ENCODE measurements at regions not wholly inside any gene's neighbourhood (a gene's known extent, or its start where the extent isn't known, plus 50 kb on each side); places are given as distances from the start of the nearest gene placed in this dataset.

- Histone ChIP-seq H4K20me1 (ENCODE audit: insufficient read depth, low read length) (no peaks in the 10 kb centered on the region), H3K79me2 (ENCODE audit: insufficient read depth, low read length) (no peaks in the 10 kb centered on the region), H3K4me3 (ENCODE audit: insufficient read depth, low read depth, low read length) (no peak overlapping the region), H3K4me1 (ENCODE audit: insufficient read depth, low read length) (no peaks in the 10 kb centered on the region), H3K9me3 (ENCODE audit: insufficient read depth, low read depth, low read length) (no peaks in the 10 kb centered on the region), H3K36me3 (ENCODE audit: insufficient read depth, low read length) (no peaks in the 10 kb centered on the region), H2AFZ (ENCODE audit: low read depth, low read length) (no peak overlapping the region), H3K4me2 (ENCODE audit: low read length) (no peak overlapping the region), H3K27ac (ENCODE audit: low read depth, low read length) (no peak overlapping the region), H3K27me3 (ENCODE audit: insufficient read depth, low read length) (no peaks in the 10 kb centered on the region), H3K9ac (ENCODE audit: low read length) (no peak overlapping the region)
- Mint-ChIP-seq H3K9me3 (ENCODE audit: unreplicated experiment) (peaks cover 3% of the 10 kb centered on the region), H3K27me3 (ENCODE audit: low read depth, unreplicated experiment) (no peaks in the 10 kb centered on the region), H3K4me1 (ENCODE audit: low read depth, unreplicated experiment) (no peaks in the 10 kb centered on the region), H3K27ac (ENCODE audit: unreplicated experiment) (no peak overlapping the region), H3K36me3 (ENCODE audit: low read depth, unreplicated experiment) (peaks cover 3% of the 10 kb centered on the region), H3K4me3 (ENCODE audit: unreplicated experiment) (no peak overlapping the region)
- DNase-seq (ENCODE audit: low read depth), result no peak
- FAIRE-seq, result no peak
- TF ChIP-seq, protein P1, sequence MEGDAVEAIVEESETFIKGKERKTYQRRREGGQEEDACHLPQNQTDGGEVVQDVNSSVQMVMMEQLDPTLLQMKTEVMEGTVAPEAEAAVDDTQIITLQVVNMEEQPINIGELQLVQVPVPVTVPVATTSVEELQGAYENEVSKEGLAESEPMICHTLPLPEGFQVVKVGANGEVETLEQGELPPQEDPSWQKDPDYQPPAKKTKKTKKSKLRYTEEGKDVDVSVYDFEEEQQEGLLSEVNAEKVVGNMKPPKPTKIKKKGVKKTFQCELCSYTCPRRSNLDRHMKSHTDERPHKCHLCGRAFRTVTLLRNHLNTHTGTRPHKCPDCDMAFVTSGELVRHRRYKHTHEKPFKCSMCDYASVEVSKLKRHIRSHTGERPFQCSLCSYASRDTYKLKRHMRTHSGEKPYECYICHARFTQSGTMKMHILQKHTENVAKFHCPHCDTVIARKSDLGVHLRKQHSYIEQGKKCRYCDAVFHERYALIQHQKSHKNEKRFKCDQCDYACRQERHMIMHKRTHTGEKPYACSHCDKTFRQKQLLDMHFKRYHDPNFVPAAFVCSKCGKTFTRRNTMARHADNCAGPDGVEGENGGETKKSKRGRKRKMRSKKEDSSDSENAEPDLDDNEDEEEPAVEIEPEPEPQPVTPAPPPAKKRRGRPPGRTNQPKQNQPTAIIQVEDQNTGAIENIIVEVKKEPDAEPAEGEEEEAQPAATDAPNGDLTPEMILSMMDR (IDR thresholded peaks at IDR 0.05; ENCODE audit: insufficient read depth, low read depth, low read length), result no peak
- TF ChIP-seq EZH2 (IDR thresholded peaks at IDR 0.05; ENCODE audit: insufficient read depth, low read length), result no peak
Observed at GRCh38 chr5:108487951-108488350, 106.1 kb upstream of the FBXL17 start.

GRCh38 chr5:108484035-108484434, 102.1 kb upstream of the FBXL17 start:
- no peak overlapping the region for H2AFZ ChIP-seq (ENCODE audit: low read depth, low read length)
- TF ChIP-seq EZH2 (IDR thresholded peaks at IDR 0.05; ENCODE audit: insufficient read depth, low read length), result no peak
- TF ChIP-seq, protein P1 (IDR thresholded peaks at IDR 0.05; ENCODE audit: insufficient read depth, low read depth, low read length), result no peak
- no peak overlapping the region for H3K27ac ChIP-seq (ENCODE audit: low read depth, low read length)
- no peak for FAIRE-seq
- H3K27me3 ChIP-seq (ENCODE audit: insufficient read depth, low read length), result no peaks in the 10 kb centered on the region
- no peak overlapping the region for H3K4me2 ChIP-seq (ENCODE audit: low read length)
- H3K9ac ChIP-seq (ENCODE audit: low read length), result no peak overlapping the region
- Mint-ChIP-seq H3K4me3 (ENCODE audit: unreplicated experiment) (no peak overlapping the region), H3K27ac (ENCODE audit: unreplicated experiment) (no peak overlapping the region), H3K9me3 (ENCODE audit: unreplicated experiment) (no peaks in the 10 kb centered on the region), H3K36me3 (ENCODE audit: low read depth, unreplicated experiment) (peaks cover 2% of the 10 kb centered on the region), H3K27me3 (ENCODE audit: low read depth, unreplicated experiment) (no peaks in the 10 kb centered on the region), H3K4me1 (ENCODE audit: low read depth, unreplicated experiment) (no peaks in the 10 kb centered on the region)
- DNase-seq (ENCODE audit: low read depth), result no peak
- H3K9me3 ChIP-seq (ENCODE audit: insufficient read depth, low read depth, low read length), result no peaks in the 10 kb centered on the region
- H3K36me3 ChIP-seq (ENCODE audit: insufficient read depth, low read length), result no peaks in the 10 kb centered on the region
- no peak overlapping the region for H3K4me3 ChIP-seq (ENCODE audit: insufficient read depth, low read depth, low read length)
- no peaks in the 10 kb centered on the region for H3K79me2 ChIP-seq (ENCODE audit: insufficient read depth, low read length)
- no peaks in the 10 kb centered on the region for H4K20me1 ChIP-seq (ENCODE audit: insufficient read depth, low read length)
- H3K4me1 ChIP-seq (ENCODE audit: insufficient read depth, low read length), result no peaks in the 10 kb centered on the region

DNA sequence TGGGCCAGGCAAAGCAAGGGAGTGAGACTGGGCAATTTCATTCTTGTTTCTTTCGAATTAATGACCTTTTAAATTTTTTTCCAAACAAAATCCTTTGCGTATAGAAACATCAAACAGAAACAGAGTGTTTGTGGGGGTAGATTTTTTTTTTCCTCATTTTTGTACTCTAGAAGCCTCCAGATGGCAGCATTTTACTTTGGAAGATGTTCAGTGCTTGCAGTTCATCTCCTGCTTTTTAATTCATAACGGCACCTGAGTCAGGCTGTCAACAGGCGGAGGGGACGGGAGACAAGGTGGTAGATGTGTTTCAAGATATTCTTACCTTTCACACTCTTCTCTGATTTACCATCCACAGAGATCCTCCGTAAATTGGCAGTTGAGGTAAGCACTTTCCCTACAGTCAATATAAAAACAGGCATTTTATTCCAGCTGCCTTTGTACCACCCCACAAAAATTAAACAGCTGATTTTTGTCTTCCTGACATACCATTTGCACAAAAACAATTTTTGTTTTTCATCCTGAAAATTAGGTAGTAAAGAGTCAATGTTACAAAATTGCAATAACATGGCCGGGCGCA, 99.5 kb upstream of the FBXL17 start:
- DNase-seq (ENCODE audit: low read depth), result no peak
- Histone ChIP-seq H3K9me3 (ENCODE audit: insufficient read depth, low read depth, low read length) (no peaks in the 10 kb centered on the region), H3K4me3 (ENCODE audit: insufficient read depth, low read depth, low read length) (no peak overlapping the region), H3K4me1 (ENCODE audit: insufficient read depth, low read length) (no peaks in the 10 kb centered on the region), H3K79me2 (ENCODE audit: insufficient read depth, low read length) (no peaks in the 10 kb centered on the region), H3K9ac (ENCODE audit: low read length) (no peak overlapping the region), H3K36me3 (ENCODE audit: insufficient read depth, low read length) (no peaks in the 10 kb centered on the region), H4K20me1 (ENCODE audit: insufficient read depth, low read length) (no peaks in the 10 kb centered on the region), H3K4me2 (ENCODE audit: low read length) (no peak overlapping the region), H3K27me3 (ENCODE audit: insufficient read depth, low read length) (no peaks in the 10 kb centered on the region), H2AFZ (ENCODE audit: low read depth, low read length) (peak overlapping the region; percentile 44), H3K27ac (ENCODE audit: low read depth, low read length) (no peak overlapping the region)
- no peaks in the 10 kb centered on the region for H3K4me1 Mint-ChIP-seq (ENCODE audit: low read depth, unreplicated experiment)
- H3K27ac Mint-ChIP-seq (ENCODE audit: unreplicated experiment), result no peak overlapping the region
- no peaks in the 10 kb centered on the region for H3K36me3 Mint-ChIP-seq (ENCODE audit: low read depth, unreplicated experiment)
- TF ChIP-seq, protein P1 (IDR thresholded peaks at IDR 0.05; ENCODE audit: insufficient read depth, low read depth, low read length), result peak; percentile 39
- TF ChIP-seq EZH2 (IDR thresholded peaks at IDR 0.05; ENCODE audit: insufficient read depth, low read length), result no peak
- no peak overlapping the region for H3K4me3 Mint-ChIP-seq (ENCODE audit: unreplicated experiment)
- no peaks in the 10 kb centered on the region for H3K27me3 Mint-ChIP-seq (ENCODE audit: low read depth, unreplicated experiment)
- FAIRE-seq, result no peak
- no peaks in the 10 kb centered on the region for H3K9me3 Mint-ChIP-seq (ENCODE audit: unreplicated experiment)

All from astrocyte (in vitro differentiated cells and primary cell).